PC-3 (cell line): ENCODE measurements at regions not wholly inside any gene's neighbourhood (a gene's known extent, or its start where the extent isn't known, plus 50 kb on each side); places are given as distances from the start of the nearest gene placed in this dataset.

Source experiments
- ATAC-seq: fragments of 200-7000 bp; cut with Tn5 transposase; 2 replicates; pipeline ENCODE4 v1.9.1; 2020; ENCODE audit warnings: mild to moderate bottlenecking, moderate library complexity
- BruUV-seq: library from RNA; stranded (reverse); fragments of 400-500 nt; replicated peaks from 2 replicates; lab custom pipeline; 2021; lab: Mats Ljungman, UMichigan
- CTCF ChIA-PET: fragments of 300-600 bp; sonication (Branson Sonifier 250); formaldehyde crosslinking; loops from one replicate; lab custom pipeline; 2022; ENCODE audit warnings: antibody characterized with exemption; lab: Charles Lee
- POLR2A ChIA-PET: fragments of 300-600 bp; sonication (Branson Sonifier 250); formaldehyde crosslinking; loops from one replicate; lab custom pipeline; 2022; ENCODE audit warnings: antibody characterized with exemption; ENCODE audit not compliant: unreplicated experiment; lab: Charles Lee
- DNase-seq: peaks from one replicate; pipeline ENCODE4 v3.0.0-alpha.2; 2015
- H2AFZ ChIP-seq: fragments of 300-600 bp; sonication (generic); 2 replicates; pipeline ENCODE4 v1.6.0; 2016; ENCODE audit warnings: antibody characterized with exemption, low read length
- H3F3A ChIP-seq: fragments of 300-600 bp; sonication (generic); one replicate; pipeline ENCODE4 v1.6.0; 2017; ENCODE audit warnings: antibody characterized with exemption, low read length, control low read depth, mild to moderate bottlenecking; ENCODE audit not compliant: unreplicated experiment
- H3K27ac ChIP-seq: fragments of 300-600 bp; sonication (generic); 2 replicates; pipeline ENCODE4 v1.5.1; 2016; ENCODE audit warnings: mild to moderate bottlenecking, low read length
- H3K27me3 ChIP-seq: fragments of 300-600 bp; sonication (generic); 2 replicates; pipeline ENCODE4 v1.6.1; 2016; ENCODE audit warnings: low read length, mixed read lengths
- H3K36me3 ChIP-seq: fragments of 300-600 bp; sonication (generic); 2 replicates; pipeline ENCODE4 v1.6.1; 2016; ENCODE audit warnings: low read depth, mixed run types, low read length, mixed read lengths
- H3K4me1 ChIP-seq: fragments of 300-600 bp; sonication (generic); 2 replicates; pipeline ENCODE4 v1.5.1; 2016; ENCODE audit warnings: low read length; ENCODE audit not compliant: insufficient read depth
- H3K4me2 ChIP-seq: fragments of 300-600 bp; sonication (generic); 2 replicates; pipeline ENCODE4 v1.6.0; 2016; ENCODE audit warnings: low read length
- H3K4me3 ChIP-seq: fragments of 300-600 bp; sonication (generic); 2 replicates; pipeline ENCODE4 v1.5.1; 2016; ENCODE audit warnings: mild to moderate bottlenecking, low read length, mixed read lengths
- H3K79me2 ChIP-seq: fragments of 300-600 bp; sonication (generic); 2 replicates; pipeline ENCODE4 v1.6.1; 2017; ENCODE audit warnings: low read length, mixed read lengths
- H3K9ac ChIP-seq: fragments of 300-600 bp; sonication (generic); 2 replicates; pipeline ENCODE4 v1.6.0; 2016; ENCODE audit warnings: mild to moderate bottlenecking, low read length
- H3K9me2 ChIP-seq: fragments of 300-600 bp; sonication (generic); replicated peaks from 2 replicates; pipeline ENCODE4 v1.6.1; 2016; ENCODE audit warnings: mixed run types, low read length, mixed read lengths
- H3K9me3 ChIP-seq: fragments of 300-600 bp; sonication (generic); 2 replicates; pipeline ENCODE4 v1.6.1; 2016; ENCODE audit warnings: low read length, mixed read lengths
- H4K20me1 ChIP-seq: fragments of 300-600 bp; sonication (generic); 2 replicates; pipeline ENCODE4 v1.6.1; 2016; ENCODE audit warnings: low read length, mixed read lengths
- CTCF ChIP-seq: fragments of 300-600 bp; sonication (generic); conservative IDR thresholded peaks from 2 replicates; pipeline ENCODE4 v1.5.1; 2017; ENCODE audit warnings: antibody characterized with exemption, low read depth, mild to moderate bottlenecking, low read length
- EZH2 ChIP-seq: fragments of 300-600 bp; sonication (generic); IDR thresholded peaks from one replicate; pipeline ENCODE4 v1.6.1; 2017; ENCODE audit warnings: antibody characterized with exemption, mild to moderate bottlenecking, low read length; ENCODE audit not compliant: unreplicated experiment
- EZH2phosphoT487 ChIP-seq: fragments of 300-600 bp; sonication (generic); IDR thresholded peaks from 2 replicates; pipeline ENCODE4 v1.6.1; 2018; ENCODE audit warnings: mild to moderate bottlenecking, antibody characterized with exemption, low read length, borderline replicate concordance
- intact Hi-C: fragments of 100-400 bp; cut with micrococcal nuclease; formaldehyde crosslinking; loops from 2 replicates; pipeline ENCODE4 v1.9.0; 2023

- Histone ChIP-seq H3K36me3 (no peaks in the 10 kb centered on the region), H3K4me2 (peak overlapping the region; percentile 28), H3K27ac (no peak overlapping the region), H2AFZ (no peak overlapping the region), H3K79me2 (no peaks in the 10 kb centered on the region), H3F3A (no peaks in the 10 kb centered on the region), H3K9me3 (no peaks in the 10 kb centered on the region), H3K9ac (no peak overlapping the region), H3K9me2 (no peaks in the 10 kb centered on the region), H4K20me1 (no peaks in the 10 kb centered on the region), H3K4me1 (peaks cover 32% of the 10 kb centered on the region), H3K4me3 (no peak overlapping the region), H3K27me3 (no peaks in the 10 kb centered on the region)
- ATAC-seq, result no peak
- ChIA-PET POLR2A (no interaction called here), CTCF (no interaction called here)
- DNase-seq, result peak; percentile 10
- no TSS peak for BruUV-seq
- TF ChIP-seq EZH2, result no peak
- TF ChIP-seq EZH2phosphoT487, result no peak
- TF ChIP-seq CTCF, result no peak
- intact Hi-C loops, result no loop called here
These were observed 234.3 kb downstream of the ABCC12 start for GRCh38 chr16:47921535-47921934.

DNA sequence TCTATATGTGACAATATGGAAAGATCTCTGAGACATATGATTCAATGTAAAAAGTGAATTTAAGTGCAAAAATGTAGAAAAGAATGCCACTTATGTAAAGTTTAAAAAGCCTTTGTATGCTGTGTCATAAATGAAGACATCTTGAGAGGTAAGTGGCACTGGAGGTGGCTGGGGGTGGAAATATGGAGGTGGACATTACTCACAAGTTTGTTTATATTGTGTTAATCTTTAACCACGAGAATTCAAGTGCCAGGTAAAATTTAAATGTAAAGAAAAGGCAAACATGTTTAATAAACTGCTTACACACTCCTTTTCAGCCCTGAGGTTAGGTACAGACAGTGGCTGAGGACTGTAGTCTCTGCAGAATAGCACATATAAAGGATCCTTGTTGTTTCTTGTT, 235.1 kb downstream of the ABCC12 start:
- Histone ChIP-seq H3K4me1 (peaks cover 24% of the 10 kb centered on the region), H3K4me3 (no peak overlapping the region), H3K9me2 (no peaks in the 10 kb centered on the region), H2AFZ (no peak overlapping the region), H3K27ac (0 out of 2 replicates have a peak overlapping the region, but pooled peaks have one; percentile 5), H3K36me3 (no peaks in the 10 kb centered on the region), H3K79me2 (no peaks in the 10 kb centered on the region), H4K20me1 (no peaks in the 10 kb centered on the region), H3K9me3 (no peaks in the 10 kb centered on the region), H3K4me2 (peak overlapping the region; percentile 28), H3K9ac (no peak overlapping the region), H3F3A (no peaks in the 10 kb centered on the region), H3K27me3 (no peaks in the 10 kb centered on the region)
- TF ChIP-seq CTCF, result no peak
- no peak for TF ChIP-seq EZH2phosphoT487
- TF ChIP-seq EZH2, result no peak
- intact Hi-C loops, result no loop called here
- BruUV-seq, result no TSS peak
- POLR2A ChIA-PET, result no interaction called here
- DNase-seq (peak; percentile 63), ATAC-seq (no peak)
- CTCF ChIA-PET, result no interaction called here

DNA sequence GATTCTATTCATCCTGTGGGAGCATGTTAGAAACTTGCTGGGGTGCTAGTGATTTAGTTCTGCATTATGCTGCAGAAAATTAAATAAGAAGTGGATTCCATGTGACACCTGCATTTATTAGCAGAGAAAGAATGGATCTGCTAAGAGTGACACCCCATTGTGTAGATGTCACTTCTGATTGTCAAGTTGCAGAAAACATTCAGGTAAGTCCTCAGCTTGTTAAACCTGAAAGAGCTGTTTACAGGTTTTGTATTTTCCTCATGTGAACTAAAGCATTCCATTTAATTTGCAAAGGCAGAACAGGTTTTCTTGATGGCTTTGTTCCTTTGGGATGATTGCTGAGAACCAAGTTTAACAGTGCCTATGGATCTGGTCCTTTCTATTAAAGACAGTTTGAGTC, 238.7 kb downstream of the ABCC12 start:
- Histone ChIP-seq H3K4me3 (no peak overlapping the region), H3K4me2 (no peak overlapping the region), H3K27me3 (no peaks in the 10 kb centered on the region), H3K4me1 (peaks cover 18% of the 10 kb centered on the region), H3K79me2 (no peaks in the 10 kb centered on the region), H3K9me2 (no peaks in the 10 kb centered on the region), H3F3A (no peaks in the 10 kb centered on the region), H2AFZ (no peak overlapping the region), H3K27ac (no peak overlapping the region), H3K9ac (no peak overlapping the region), H3K36me3 (no peaks in the 10 kb centered on the region), H3K9me3 (no peaks in the 10 kb centered on the region), H4K20me1 (no peaks in the 10 kb centered on the region)
- ChIA-PET CTCF (no interaction called here), POLR2A (no interaction called here)
- intact Hi-C loops, result no loop called here
- no peak for DNase-seq
- no TSS peak for BruUV-seq
- no peak for TF ChIP-seq EZH2
- TF ChIP-seq EZH2phosphoT487, result no peak
- TF ChIP-seq CTCF, result no peak
- ATAC-seq, result no peak
